ENCODE measurements at regions not wholly inside any gene's neighbourhood (a gene's known extent, or its start where the extent isn't known, plus 50 kb on each side); places are given as distances from the start of the nearest gene placed in this dataset.
"Not testable (repeated sequence)": the region's sequence is repeated elsewhere in the genome, so short reads cannot be mapped to it uniquely, and the experiment has no call there.

DNA sequence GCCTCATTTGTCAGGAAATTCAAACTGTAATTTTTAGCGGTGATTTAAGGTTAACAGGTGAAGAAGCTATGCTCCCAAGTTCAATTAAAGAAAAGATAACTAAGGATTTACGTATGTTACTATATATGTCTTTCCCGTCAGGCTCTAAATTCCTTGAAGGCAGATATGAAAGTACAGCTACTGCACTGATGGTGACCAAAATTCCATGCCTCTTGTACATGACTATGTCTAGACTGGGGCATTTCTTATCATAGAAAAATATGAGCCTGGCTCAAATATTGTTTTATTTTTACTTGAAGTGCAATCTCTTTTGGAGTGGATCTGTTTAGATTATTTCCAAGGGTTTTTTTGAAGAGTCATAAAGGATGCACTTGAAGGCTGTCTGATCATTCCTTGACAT, 647.1 kb upstream of the KCNMB2 start:
- no peak for DNase-seq

DNA sequence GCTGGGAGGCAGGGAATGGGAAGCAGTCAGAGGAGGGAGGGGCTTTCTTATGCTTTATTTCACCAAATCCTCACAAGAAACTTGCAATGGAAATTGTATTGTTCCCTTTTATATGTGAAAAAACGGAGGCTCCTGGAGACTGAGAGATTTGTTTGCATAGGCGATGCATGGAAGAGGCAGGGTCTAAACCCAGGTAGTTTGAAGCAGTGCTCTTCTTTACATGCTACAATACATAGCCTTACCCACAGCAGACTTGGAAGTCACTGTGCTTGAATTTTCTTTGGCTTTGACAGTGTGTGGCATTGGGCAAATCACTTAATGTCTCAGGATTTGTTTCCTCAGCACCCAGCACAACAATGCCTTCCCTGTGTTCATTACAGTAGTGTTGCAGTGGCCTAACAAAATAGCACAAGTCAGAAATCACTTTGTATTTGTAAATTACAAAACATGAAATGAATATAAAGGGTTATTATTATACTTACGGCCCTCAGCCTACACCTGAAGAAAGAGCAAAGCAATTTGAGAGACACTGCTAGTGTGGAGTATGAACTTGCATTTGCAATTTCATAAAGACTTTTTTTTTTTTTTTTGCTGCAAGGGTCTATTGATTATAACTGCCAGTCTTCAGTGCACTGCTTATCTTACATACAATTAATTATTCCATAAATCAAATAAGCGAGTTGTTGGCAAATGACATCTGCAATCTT, 646.4 kb upstream of the KCNMB2 start:
- no peak for DNase-seq

DNA sequence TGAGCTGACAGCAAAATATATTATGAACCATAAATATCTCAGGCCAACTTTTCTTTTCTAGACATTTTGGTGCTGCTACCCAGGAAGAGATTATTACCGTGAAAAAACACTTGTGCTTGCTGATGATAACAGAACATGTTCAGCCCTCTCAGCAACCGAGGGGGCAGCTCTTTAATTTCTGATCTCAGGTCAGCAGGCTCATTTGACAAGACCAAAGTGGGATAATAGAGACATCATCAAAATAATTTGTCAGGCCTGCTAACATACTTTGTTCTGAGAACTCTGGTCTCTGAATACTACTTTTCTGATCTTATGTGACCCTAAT, 645.9 kb upstream of the KCNMB2 start:
- DNase-seq = no peak

DNA sequence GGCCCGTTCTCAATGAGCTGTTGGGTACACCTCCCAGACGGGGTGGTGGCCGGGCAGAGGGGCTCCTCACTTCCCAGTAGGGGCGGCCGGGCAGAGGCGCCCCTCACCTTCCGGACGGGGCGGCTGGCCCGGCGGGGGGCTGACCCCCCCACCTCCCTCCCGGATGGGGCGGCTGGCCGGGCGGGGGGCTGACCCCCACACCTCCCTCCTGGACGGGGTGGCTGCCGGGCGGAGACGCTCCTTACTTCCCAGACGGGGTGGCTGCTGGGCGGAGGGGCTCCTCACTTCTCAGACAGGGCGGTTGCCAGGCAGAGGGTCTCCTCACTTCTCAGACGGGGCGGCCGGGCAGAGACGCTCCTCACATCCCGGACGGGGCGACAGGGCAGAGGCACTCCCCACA, 644.7 kb upstream of the KCNMB2 start:
- DNase-seq = not testable (repeated sequence)

DNA sequence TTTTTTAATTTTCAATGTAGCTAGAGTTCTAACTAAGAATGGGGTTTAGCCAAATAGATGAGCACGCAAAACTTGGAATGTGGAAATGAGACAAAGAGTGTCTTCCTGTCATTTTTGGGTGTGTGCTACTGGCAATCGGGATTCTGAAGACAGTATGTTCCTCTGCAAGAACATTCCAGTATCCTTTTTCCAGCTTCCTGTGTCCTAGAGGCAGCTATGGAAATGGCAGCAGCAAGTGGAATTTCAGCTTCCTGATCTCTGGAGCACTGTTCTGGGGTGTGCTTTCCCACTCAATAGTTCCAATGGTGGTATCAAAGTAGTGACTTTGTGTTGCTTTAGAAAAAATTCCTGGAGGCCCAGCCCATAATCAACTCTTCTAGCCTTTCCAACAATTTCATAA, 642.9 kb upstream of the KCNMB2 start:
- no peak for DNase-seq

DNA sequence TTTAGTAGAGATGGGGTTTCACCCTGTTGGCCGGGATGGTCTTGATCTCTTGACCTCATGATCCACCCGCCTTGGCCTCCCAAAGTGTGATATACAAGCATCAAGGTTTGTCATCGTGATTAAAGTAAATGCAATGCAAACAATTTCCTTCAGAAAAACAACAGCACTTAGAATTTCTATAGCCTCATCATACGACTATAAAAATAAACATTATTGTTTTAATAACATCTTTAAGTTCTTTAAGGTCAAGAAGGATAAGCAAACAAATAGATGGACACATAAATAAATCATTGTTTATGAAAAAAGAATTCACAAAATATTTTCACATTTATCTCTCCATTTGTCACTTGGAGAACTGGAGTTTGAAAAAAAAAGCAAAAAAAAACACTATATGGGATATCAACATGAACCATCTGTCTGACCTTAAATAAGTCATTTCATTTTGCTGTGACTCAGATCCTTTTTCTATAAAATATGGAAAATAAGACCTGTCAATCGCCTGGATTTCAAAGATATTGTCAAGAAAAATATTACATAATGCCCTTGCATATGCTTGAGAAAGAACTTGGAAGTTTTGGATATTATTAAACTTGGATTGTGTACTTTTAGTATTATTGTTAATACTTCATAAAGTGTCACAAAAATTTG, 642.0 kb upstream of the KCNMB2 start:
- DNase-seq = no peak

DNA sequence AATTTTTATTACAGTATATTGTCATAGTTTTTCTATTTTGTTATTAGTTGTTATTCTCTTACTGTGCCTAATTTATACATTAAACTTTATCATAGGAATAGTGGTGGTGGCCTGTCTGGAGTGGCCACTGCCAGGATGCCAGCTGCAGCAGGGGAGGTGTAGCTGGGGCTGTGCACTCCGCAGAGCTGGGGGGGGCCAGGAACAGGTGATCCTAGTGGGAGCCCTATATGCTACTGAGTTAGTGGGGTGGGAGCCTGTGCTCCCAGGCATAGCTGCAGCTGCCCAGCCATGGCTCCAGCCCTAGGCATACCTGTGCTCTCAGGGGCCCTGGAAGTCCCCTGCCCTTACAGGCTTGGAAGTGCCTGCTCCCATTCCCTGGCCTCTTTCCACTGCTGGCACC, 638.1 kb upstream of the KCNMB2 start:
- DNase-seq = no peak

DNA sequence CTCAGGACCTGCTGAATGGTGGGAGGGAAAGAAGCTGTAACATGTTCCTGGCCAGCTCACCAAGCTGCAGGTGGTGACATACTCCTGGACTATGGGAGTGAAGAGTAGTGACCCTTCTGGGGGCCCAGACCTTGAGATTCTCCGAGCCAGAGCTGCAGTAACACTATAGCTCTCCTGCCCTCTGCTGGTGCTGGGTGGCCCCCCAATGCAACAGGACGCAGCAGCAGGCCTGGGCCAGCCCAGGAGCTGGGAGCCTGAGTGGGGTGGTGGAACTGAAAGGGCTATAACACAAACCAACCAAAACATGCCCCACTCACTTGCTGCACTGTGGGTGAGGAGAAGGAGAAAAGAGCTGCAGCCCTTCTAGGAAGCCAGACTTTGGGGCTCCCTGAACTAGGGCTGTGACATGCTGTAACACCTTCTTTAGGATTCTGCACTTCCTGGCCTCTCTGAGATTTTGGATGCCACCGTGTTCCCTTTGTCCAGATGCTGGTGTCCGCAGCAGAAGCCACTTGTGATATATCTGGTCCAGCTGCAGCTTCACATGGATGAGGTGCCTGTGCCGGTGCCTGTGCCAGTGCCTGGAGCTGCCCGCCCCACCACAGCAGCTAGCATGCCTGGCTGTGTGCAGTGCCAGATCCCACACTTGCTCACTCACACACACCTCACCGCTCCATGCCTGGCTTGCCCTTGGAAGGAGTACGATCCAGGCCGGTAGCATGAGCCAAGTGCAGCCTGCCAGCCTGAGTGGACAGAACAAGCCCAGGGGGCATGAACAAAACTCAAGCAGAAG, 636.8 kb upstream of the KCNMB2 start:
- no peak for DNase-seq

DNA sequence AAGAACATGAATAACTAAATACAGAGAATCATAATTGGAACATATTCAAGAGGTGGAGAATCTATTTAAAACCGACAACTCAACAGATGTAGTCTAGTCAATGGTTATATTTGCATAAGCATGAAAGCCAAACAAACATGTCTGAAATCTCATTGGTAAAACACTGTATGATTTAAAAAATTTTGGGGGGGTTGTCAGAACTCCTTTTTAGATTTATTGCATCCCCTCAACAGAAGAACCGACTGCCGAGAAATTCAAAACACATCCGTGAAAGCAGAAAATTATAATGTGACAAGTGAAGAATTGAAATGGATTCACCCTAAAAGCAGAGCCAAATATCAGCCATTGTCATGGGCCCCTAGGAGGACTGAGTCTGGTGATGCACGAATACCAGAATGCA, 633.4 kb upstream of the KCNMB2 start:
- DNase-seq = no peak

DNA sequence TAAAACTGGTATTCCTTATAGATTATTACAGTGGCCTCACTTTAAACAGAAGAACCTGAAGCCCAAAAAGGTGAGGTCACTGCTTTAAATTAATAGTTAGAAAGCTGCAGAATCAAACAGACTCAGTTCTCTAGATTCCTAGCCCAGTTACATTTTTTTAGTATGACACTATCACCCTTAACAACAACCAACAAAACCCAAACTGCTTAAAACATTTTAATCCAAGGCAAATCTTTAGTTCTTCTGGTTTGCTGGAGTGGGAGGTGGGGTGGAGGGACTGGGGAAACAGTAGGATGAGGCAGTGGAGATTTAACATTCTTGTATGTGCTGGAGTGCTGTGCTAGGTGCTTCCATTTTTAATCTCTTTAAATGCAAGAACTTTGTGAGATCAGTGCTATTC, 631.6 kb upstream of the KCNMB2 start:
- no peak for DNase-seq

DNA sequence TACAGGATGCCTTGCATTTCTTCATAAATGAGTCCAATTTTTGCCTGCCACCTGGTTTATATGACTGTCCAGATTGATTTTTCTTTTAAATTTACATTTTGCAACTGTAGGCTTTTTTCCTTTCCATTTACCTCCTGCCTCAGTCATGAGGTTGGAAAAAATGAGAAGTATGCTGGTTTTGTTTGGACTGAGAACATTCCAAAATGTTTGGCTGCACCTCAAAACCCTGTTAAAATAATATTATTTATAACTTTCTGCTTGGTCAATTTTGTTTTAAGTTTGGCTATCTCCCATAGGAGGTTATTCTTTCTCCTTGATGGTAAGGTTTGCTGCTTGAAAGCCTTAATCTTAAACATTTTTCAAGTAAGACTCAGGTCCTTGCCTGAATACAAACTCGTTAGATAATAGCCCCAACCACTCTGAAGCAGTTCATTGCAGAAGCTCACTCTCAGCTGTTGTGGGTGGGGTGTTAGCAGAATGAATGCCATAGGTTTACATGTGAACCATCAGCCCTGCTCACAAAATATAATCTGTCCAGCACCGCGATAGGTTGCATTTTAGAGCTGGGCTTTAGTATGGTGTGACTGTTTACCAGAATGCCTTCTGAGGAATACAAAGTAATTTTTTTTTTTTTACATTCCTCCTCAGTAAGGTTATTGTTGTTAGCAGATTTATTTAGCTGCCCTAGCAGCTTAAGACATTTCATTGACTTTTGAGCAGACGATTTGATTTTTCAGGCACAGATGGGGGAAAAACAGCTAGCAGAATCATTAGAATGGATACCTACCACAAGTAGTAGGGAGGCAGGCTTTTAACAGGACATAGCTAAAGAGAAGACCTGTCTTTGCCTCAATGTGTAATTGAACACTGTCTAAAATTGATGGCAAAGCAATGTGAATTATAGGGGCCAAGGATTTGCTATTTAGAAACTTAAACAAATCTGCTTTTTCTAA, 630.8 kb upstream of the KCNMB2 start:
- no peak for DNase-seq

DNA sequence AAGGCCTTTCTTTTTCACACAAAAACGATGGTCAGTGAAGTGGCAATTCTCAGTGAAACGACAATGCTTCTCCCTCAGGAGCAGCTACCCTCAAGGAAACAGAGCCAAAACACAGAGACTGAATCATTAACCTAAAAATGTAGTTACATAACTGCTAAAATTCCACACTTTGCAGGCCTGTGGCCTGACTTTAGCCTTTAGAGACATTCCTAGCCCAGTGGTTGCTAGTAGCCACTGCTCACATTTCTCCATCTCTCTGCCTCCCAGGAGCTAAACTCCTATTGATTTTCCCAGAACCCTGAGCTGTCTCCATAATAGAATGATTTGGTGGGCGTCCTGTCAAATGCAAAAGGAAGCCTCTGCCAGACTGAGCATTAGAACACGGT, 630.1 kb upstream of the KCNMB2 start:
- no peak for DNase-seq

DNA sequence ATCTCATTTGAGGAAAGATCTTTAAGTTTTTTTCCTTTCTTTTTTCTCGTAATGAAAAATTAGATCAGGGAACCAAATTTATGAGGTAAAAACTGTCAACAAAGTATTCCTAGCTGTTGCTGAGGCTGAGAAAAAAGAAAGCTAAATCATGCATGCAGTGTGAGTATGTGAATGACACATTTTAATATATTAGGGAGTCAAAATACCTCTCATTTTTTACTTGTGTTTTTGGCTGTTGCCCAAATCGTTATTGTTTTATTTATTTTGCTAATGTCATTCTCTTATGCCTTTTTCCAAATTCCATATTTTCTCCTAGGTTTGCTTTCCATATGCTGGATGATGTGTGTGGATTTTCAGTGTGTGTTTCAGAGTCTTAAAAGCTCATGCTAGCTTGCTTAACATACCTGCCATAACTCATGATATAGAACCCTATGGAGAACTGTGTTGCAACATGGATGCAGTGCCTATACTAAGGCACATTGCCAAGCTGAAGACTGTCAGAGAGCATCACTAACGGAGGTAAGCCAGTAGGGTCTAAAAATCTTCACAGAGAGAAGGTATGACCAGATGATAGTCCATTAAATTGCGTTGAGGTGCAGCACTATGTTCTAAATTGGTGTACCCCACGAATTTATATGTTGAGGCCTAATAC, 629.5 kb upstream of the KCNMB2 start:
- no peak for DNase-seq

DNA sequence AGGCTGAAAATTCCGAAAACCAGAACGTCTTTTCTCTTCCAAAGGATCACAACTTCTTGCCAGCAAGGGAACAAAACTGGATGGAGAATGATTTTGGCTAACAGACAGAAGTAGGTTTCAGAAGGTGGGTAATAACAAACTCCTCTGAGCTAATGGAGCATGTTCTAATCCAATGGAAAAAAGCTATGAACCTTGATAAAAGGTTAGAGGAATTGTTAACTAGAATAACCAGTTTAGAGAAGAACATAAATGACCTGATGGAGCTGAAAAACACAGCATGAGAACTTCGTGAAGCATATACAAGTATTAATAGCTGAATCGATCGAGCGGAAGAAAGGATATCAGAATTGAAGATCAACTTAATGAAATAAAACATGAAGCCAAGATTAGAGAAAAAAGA, 626.7 kb upstream of the KCNMB2 start:
- DNase-seq = not testable (repeated sequence)

DNA sequence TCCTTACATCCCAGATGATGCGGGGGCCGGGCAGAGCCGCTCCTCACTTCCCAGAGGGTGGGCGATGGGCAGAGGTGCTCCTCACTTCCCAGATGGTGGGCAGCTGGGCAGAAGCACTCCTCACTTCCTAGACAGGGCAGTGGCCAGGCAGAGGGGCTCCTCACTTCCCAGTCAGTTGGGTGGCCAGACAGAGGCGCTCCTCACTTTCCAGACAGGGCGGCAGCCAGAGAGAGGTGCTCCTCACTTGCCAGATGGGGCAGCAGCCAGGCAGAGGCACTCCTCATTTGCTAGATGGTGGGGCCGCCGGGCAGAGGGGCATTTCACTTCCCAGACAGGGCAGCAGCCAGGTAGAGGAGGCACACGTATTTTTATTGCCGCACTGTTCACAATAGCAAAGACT, 622.0 kb upstream of the KCNMB2 start:
- no peak for DNase-seq

DNA sequence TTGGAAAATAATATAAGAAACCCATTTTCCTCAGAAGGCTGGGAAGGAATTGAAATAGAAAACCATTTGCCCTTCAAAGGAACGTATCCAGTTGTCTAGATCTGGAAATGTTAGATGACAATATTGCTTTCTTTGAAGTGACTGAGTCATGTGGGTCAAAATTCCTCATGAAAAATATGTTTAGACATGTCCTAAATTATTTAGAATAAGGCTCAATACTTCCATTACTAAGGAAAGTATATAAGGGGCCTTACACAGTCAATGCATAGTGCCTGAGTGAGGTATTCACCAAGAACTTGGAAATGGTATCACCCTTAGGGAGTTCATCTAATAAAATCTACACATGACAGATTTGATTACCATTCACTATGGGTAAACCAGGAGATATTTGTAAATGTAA, 619.8 kb upstream of the KCNMB2 start:
- DNase-seq = no peak

DNA sequence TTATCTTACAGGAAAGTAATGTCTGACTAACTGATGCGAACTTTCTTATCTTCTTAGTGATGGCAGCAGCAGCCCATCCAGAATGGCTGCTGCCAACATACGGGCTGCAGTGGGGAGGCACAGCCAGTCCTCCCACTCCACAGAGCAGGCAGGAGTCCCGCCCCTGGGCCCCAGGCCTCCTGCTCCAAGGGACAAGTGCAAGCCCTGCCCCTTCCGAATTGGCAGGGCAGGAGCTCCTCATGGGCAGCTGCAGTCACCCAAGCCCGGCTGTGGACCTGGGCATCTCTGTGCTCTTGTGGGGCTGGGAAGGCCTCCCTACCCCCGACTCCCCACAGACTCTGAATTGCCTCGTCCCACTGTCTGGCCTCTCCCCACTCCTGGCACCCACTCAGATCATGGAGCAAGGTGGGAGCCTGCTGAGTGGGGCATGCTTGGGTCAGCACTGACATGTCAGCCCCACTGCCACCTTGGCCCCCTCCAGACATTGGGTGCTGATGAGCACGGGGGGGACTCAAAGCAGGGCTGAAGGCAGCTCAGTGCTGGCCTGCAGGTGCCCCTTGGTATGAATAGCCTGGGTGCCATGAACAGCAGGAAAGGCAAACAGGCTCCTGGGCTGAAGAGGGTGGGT, 618.9 kb upstream of the KCNMB2 start:
- no peak for DNase-seq

DNA sequence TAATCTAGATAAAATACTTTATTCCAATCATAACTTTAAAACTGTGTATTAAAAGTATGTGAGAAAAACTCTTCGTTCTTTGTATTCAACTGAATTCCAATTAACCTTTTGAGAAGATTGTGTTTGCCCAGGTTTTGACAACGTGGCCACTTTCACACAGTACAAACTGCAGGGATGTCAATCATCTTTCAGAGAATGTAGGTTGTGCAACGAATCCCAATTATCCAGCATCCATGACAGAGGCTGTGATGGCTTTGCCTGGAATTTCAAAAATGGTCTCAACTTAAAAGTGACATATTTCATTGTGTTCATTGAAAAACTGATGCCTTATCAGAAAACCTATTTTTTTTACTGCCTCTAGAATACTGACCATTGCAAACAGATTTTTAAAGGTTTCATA, 615.1 kb upstream of the KCNMB2 start:
- no peak for DNase-seq

DNA sequence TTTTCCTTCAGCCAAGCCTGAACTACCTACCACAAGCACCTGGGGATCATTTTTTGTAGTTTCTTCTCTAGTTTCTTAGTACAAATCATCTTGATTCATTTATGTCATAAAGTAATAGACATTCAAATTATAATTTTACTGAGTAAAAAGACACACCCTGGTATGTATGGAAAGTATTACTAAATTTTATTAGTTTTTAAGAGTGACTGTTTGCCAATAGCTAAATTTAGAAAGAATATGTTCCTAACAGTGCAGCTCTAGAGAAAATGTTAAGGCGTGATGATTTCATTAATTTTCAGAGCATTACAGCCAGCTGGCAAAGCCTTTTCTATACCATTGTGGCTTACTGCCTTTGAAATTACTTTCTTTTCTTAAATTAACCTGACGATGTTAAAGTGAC, 612.0 kb upstream of the KCNMB2 start:
- DNase-seq = no peak

DNA sequence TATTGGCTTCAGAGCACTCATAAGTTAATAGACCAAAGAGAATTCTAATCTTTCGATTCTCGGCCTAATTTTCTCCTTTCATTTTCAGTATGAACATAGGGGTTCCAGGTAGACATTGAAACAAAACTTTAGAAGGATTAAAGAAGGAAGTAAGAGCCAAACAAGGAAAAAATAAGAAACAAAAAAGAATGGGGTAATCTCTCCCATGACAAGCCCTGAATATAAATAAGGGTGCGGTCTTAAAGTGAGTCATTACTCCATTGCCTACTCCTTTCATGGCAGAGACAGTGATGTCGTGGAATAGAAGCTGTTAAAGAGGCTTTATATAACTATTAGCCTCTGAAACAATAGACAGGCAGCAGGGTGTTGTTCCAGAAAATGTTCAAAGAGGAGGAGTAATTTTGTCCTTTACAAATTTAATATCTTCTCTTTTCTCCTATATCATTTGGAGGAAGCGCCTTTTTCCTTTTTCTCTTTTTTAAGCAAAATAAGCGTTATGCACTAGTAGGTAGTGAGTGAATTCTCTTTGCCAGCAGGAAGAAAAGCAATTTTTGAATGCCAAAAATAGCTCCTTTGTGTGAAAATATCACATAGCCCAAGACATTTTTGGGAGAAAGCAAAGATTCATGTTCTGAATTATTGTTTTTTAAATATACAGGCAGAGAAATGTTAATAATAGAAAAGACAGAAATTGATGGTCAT, 607.9 kb upstream of the KCNMB2 start:
- no peak for DNase-seq

DNA sequence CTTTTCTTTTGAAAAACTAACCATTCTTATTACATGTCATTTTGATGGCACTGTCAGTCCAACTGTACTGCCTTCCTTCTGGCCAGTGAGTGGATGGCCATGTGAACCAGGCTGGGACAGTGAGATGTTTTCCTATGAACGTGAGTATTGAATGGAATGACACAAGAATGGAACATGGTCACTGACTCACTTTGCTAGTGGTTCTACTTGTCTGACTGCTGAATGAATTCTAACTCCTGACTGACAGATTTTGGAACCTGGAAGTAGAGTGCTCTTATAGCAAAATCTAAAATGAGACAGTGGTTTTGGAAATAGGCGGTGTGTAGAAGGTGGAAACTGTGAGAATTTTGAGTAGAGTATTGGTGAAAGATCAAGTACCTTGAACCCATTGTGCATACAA, 606.9 kb upstream of the KCNMB2 start:
- no peak for DNase-seq

DNA sequence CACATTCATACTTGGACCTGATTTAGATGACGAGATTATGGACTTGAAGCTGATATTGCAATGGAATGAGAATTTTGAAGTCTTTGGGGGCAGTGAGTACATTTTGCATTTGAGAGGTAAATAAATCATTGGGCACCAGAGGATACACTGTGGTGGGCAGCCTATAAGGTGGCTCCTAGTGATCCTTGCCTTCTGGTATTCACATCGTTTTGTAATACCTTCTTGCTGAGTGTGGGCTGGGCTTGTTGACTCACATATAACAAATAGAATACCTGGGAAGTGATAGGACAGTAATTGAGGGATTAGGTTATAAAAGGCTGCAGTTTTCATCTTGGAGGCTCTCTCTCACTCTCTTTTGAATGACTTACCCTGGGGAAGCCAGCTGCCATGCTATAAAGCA, 605.5 kb upstream of the KCNMB2 start:
- DNase-seq = no peak

All from CD4-positive, alpha-beta T cell treated with Interleukin-12 subunit alpha and Interleukin-12 subunit beta, for 1 hour (primary cell).